PC-9 (cell line): ENCODE measurements at regions not wholly inside any gene's neighbourhood (a gene's known extent, or its start where the extent isn't known, plus 50 kb on each side); places are given as distances from the start of the nearest gene placed in this dataset.

ENCODE experiments used
- BruUV-seq: library from RNA; stranded (reverse); fragments of 400-500 nt; replicated peaks from 2 replicates; lab custom pipeline; 2021; lab: Mats Ljungman, UMichigan
- CTCF ChIA-PET: fragments of 300-600 bp; sonication (Branson Sonifier 250); formaldehyde crosslinking; loops from one replicate; lab custom pipeline; 2022; ENCODE audit warnings: antibody characterized with exemption; lab: Charles Lee
- POLR2A ChIA-PET: fragments of 300-600 bp; sonication (Branson Sonifier 250); formaldehyde crosslinking; loops from one replicate; lab custom pipeline; 2022; ENCODE audit warnings: antibody characterized with exemption; ENCODE audit not compliant: unreplicated experiment; lab: Charles Lee
- DNase-seq, 2 experiments: peaks; one replicate each; pipeline versions ENCODE4 v3.0.0 to v3.0.0-alpha.2; 2015 to 2022; ENCODE audit warnings: mixed read lengths in 1 of 2
- H2AFZ ChIP-seq: fragments of 200-600 bp; sonication (generic); 2 replicates; pipeline ENCODE4 v1.8.1; 2017; ENCODE audit warnings: antibody characterized with exemption
- H3F3A ChIP-seq: fragments of 200-600 bp; sonication (generic); 2 replicates; pipeline ENCODE4 v1.8.1; 2017; ENCODE audit warnings: antibody characterized with exemption, mild to moderate bottlenecking, low read depth; ENCODE audit not compliant: insufficient read depth
- H3K27ac ChIP-seq: fragments of 200-600 bp; sonication (generic); 2 replicates; pipeline ENCODE4 v1.6.1; 2016; ENCODE audit warnings: mixed run types
- H3K27me3 ChIP-seq: fragments of 200-600 bp; sonication (generic); 2 replicates; pipeline ENCODE4 v1.6.1; 2016; ENCODE audit warnings: low read depth, mixed run types; ENCODE audit not compliant: insufficient read depth
- H3K36me3 ChIP-seq: fragments of 200-600 bp; sonication (generic); 2 replicates; pipeline ENCODE4 v1.6.1; 2016; ENCODE audit warnings: low read depth, mixed run types
- H3K4me1 ChIP-seq: fragments of 200-600 bp; sonication (generic); replicated peaks from 2 replicates; pipeline ENCODE4 v1.6.1; 2016; ENCODE audit warnings: mixed run types; ENCODE audit not compliant: insufficient read depth
- H3K4me2 ChIP-seq: fragments of 200-600 bp; sonication (generic); 2 replicates; pipeline ENCODE4 v1.6.1; 2017; ENCODE audit warnings: mixed run types
- H3K4me3 ChIP-seq: fragments of 200-600 bp; sonication (generic); 2 replicates; pipeline ENCODE4 v1.6.1; 2016; ENCODE audit warnings: mixed run types
- H3K79me2 ChIP-seq: fragments of 200-600 bp; sonication (generic); 2 replicates; pipeline ENCODE4 v1.6.1; 2017; ENCODE audit warnings: low read depth, mixed run types
- H3K9me2 ChIP-seq: fragments of 200-600 bp; sonication (generic); 2 replicates; pipeline ENCODE4 v1.8.1; 2017; ENCODE audit warnings: mild to moderate bottlenecking; ENCODE audit not compliant: insufficient read depth
- H3K9me3 ChIP-seq: fragments of 200-600 bp; sonication (generic); 2 replicates; pipeline ENCODE4 v1.8.1; 2016; ENCODE audit warnings: low read depth; ENCODE audit not compliant: insufficient read depth
- H4K20me1 ChIP-seq: fragments of 200-600 bp; sonication (generic); 2 replicates; pipeline ENCODE4 v1.8.1; 2017; ENCODE audit not compliant: insufficient read depth
- EZH2 ChIP-seq: fragments of 200-600 bp; sonication (generic); IDR thresholded peaks from 2 replicates; pipeline ENCODE4 v1.8.0; 2017; ENCODE audit warnings: antibody characterized with exemption, low read depth
- intact Hi-C: fragments of 100-400 bp; cut with micrococcal nuclease; formaldehyde crosslinking; loops from one replicate; pipeline ENCODE4 v1.10.0; 2022; ENCODE audit not compliant: unreplicated experiment
- TF ChIP-seq, protein P1 (sequence below): fragments of 200-600 bp; sonication (generic); conservative IDR thresholded peaks from 2 replicates; pipeline ENCODE4 v1.6.1; 2017; ENCODE audit warnings: mixed run types, antibody characterized with exemption, mild to moderate bottlenecking, moderate library complexity

GRCh38 chr2:236338495-236339184, 74.4 kb upstream of the ASB18 start:
- ChIA-PET POLR2A (interaction anchor here (0.6 kb wide), 1 partner anchor 100 kb away, joined by 5 read pairs; no protein-coding TSS in a partner anchor), CTCF (no interaction called here)
- Histone ChIP-seq H3K4me3 (no peak overlapping the region), H3K9me3 (no peaks in the 10 kb centered on the region), H3K4me1 (no peaks in the 10 kb centered on the region), H3F3A (no peaks in the 10 kb centered on the region), H3K36me3 (no peaks in the 10 kb centered on the region), H3K4me2 (no peak overlapping the region), H4K20me1 (no peaks in the 10 kb centered on the region; the same call in 1 of the 2 replicates), H3K79me2 (no peaks in the 10 kb centered on the region), H3K27me3 (peaks cover 86% of the 10 kb centered on the region), H3K9me2 (no peaks in the 10 kb centered on the region), H2AFZ (no peak overlapping the region), H3K27ac (no peak overlapping the region)
- DNase-seq = no peak
- intact Hi-C loops = no loop called here
- BruUV-seq = no TSS peak
- TF ChIP-seq, protein P1, sequence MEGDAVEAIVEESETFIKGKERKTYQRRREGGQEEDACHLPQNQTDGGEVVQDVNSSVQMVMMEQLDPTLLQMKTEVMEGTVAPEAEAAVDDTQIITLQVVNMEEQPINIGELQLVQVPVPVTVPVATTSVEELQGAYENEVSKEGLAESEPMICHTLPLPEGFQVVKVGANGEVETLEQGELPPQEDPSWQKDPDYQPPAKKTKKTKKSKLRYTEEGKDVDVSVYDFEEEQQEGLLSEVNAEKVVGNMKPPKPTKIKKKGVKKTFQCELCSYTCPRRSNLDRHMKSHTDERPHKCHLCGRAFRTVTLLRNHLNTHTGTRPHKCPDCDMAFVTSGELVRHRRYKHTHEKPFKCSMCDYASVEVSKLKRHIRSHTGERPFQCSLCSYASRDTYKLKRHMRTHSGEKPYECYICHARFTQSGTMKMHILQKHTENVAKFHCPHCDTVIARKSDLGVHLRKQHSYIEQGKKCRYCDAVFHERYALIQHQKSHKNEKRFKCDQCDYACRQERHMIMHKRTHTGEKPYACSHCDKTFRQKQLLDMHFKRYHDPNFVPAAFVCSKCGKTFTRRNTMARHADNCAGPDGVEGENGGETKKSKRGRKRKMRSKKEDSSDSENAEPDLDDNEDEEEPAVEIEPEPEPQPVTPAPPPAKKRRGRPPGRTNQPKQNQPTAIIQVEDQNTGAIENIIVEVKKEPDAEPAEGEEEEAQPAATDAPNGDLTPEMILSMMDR = no peak
- no peak for TF ChIP-seq EZH2

- BruUV-seq = no TSS peak
- POLR2A ChIA-PET = no interaction called here
- Histone ChIP-seq H3K36me3 (no peaks in the 10 kb centered on the region), H4K20me1 (no peaks in the 10 kb centered on the region; the same call in 1 of the 2 replicates), H3K27me3 (peaks cover 82% of the 10 kb centered on the region), H3K4me3 (no peak overlapping the region), H3K79me2 (no peaks in the 10 kb centered on the region), H3K9me3 (no peaks in the 10 kb centered on the region), H3K27ac (no peak overlapping the region), H3K4me1 (no peaks in the 10 kb centered on the region), H2AFZ (no peak overlapping the region), H3K9me2 (no peaks in the 10 kb centered on the region), H3K4me2 (no peak overlapping the region), H3F3A (no peaks in the 10 kb centered on the region)
- no peak for DNase-seq
- intact Hi-C loops = loop anchor here (10.0 kb wide), 1 partner anchor 565 kb away; no protein-coding TSS in a partner anchor
- CTCF ChIA-PET = no interaction called here
- no peak for TF ChIP-seq EZH2
- TF ChIP-seq, protein P1 = no peak
These were observed 76.0 kb upstream of the ASB18 start for GRCh38 chr2:236340251-236340650.

DNA sequence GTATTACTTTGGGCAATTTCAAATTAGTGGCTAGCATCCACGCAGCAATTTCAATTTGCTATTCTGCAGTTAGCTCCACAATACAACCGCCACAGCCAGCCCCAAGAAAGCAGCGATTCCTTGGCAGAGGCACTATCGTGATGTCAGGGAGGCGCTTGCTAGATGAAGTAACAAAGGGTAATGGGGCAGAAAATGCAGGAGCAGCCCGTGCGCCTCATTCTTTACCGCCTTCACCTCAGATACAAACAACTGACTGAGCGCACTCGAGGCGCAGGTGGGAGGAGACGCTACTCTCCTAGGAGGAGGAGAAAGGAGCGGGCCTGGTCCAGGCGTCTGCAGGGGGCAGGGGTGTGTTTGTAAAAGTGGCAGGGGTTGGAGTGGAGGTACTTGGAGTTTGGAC, 76.9 kb upstream of the ASB18 start:
- Histone ChIP-seq H3K36me3 (no peaks in the 10 kb centered on the region), H3K4me3 (no peak overlapping the region), H4K20me1 (no peaks in the 10 kb centered on the region; the same call in 1 of the 2 replicates), H3K27ac (no peak overlapping the region), H3K27me3 (peaks cover 82% of the 10 kb centered on the region), H3F3A (no peaks in the 10 kb centered on the region), H3K4me2 (no peak overlapping the region), H3K9me3 (no peaks in the 10 kb centered on the region), H3K4me1 (no peaks in the 10 kb centered on the region), H2AFZ (no peak overlapping the region), H3K9me2 (no peaks in the 10 kb centered on the region), H3K79me2 (no peaks in the 10 kb centered on the region)
- intact Hi-C loops = loop anchor here (10.0 kb wide), 1 partner anchor 566 kb away; no protein-coding TSS in a partner anchor
- ChIA-PET CTCF (no interaction called here), POLR2A (no interaction called here)
- no peak for DNase-seq
- BruUV-seq = no TSS peak
- TF ChIP-seq, protein P1 = no peak
- TF ChIP-seq EZH2 = no peak
